Liver (tissue), 8 donors: ENCODE measurements at regions not wholly inside any gene's neighbourhood (a gene's known extent, or its start where the extent isn't known, plus 50 kb on each side); places are given as distances from the start of the nearest gene placed in this dataset.

Experiments
- DNase-seq: peaks from one replicate; pipeline ENCODE4 v3.0.0-alpha.2; 2017; ENCODE audit warnings: low spot score
- H3K27ac ChIP-seq, 2 donors: one replicate each; pipeline ENCODE4 v1.7.0; 2013; ENCODE audit warnings: inconsistent platforms in 2 of 2, low read length in 2 of 2, control low read depth in 1 of 2, low read depth in 1 of 2, mild to moderate bottlenecking in 1 of 2
- H3K27me3 ChIP-seq, 4 donors: one replicate each; pipeline versions ENCODE4 v1.6.1 to v1.7.0; 2013; ENCODE audit warnings: low read length in 3 of 4, inconsistent platforms in 1 of 4, mild to moderate bottlenecking in 1 of 4, moderate library complexity in 1 of 4; ENCODE audit not compliant: control insufficient read depth in 4 of 4, insufficient read depth in 4 of 4
- H3K36me3 ChIP-seq, 4 donors: one replicate each; pipeline versions ENCODE4 v1.6.1 to v1.7.0; 2013; ENCODE audit warnings: low read length in 3 of 4, mild to moderate bottlenecking in 3 of 4, low read depth in 1 of 4, moderate library complexity in 1 of 4; ENCODE audit not compliant: control insufficient read depth in 4 of 4, insufficient read depth in 3 of 4
- H3K4me1 ChIP-seq, 4 donors: one replicate each; pipeline versions ENCODE4 v1.6.1 to v1.7.0; 2013; ENCODE audit warnings: low read length in 3 of 4, mild to moderate bottlenecking in 3 of 4, moderate library complexity in 1 of 4; ENCODE audit not compliant: control insufficient read depth in 4 of 4, insufficient read depth in 4 of 4
- H3K4me3 ChIP-seq, 3 donors: one replicate each; pipeline versions ENCODE4 v1.6.1 to v1.7.0; 2013; ENCODE audit warnings: low read length in 3 of 3, control low read depth in 1 of 3, low read depth in 1 of 3, mild to moderate bottlenecking in 1 of 3
- H3K9ac ChIP-seq, 2 donors: one replicate each; pipeline ENCODE4 v1.7.0; 2013; ENCODE audit warnings: low read length in 2 of 2, mild to moderate bottlenecking in 2 of 2, moderate library complexity in 2 of 2, control low read depth in 1 of 2, low read depth in 1 of 2
- H3K9me3 ChIP-seq, 4 donors: one replicate each; pipeline versions ENCODE4 v1.6.1 to v1.7.0; 2013; ENCODE audit warnings: low read length in 3 of 4; ENCODE audit not compliant: control insufficient read depth in 4 of 4
- ATF3 ChIP-seq: IDR thresholded peaks from 2 replicates; pipeline ENCODE4 v1.6.1; 2016; ENCODE audit warnings: antibody characterized with exemption
- CTCF ChIP-seq: fragments of 150-350 bp; IDR thresholded peaks from 2 replicates; pipeline ENCODE4 v1.5.1; 2017; ENCODE audit warnings: improper control_type of control experiment, low read depth, low read length; ENCODE audit not compliant: missing input control
- EGR1 ChIP-seq, 2 donors: IDR thresholded peaks; 2 replicates each; pipeline ENCODE4 v1.6.1; 2016 to 2018; ENCODE audit warnings: antibody characterized with exemption in 2 of 2, low read depth in 2 of 2
- FOXA1 ChIP-seq: IDR thresholded peaks from 2 replicates; pipeline ENCODE4 v1.6.1; 2016; ENCODE audit warnings: antibody characterized with exemption
- FOXA2 ChIP-seq: IDR thresholded peaks from 2 replicates; pipeline ENCODE4 v1.6.1; 2016; ENCODE audit warnings: antibody characterized with exemption
- GABPA ChIP-seq, 2 donors: IDR thresholded peaks in 1 of 2; conservative IDR thresholded peaks in 1 of 2; 2 replicates each; pipeline ENCODE4 v1.6.1; 2016; ENCODE audit warnings: antibody characterized with exemption in 2 of 2, mild to moderate bottlenecking in 1 of 2, moderate library complexity in 1 of 2
- HNF4A ChIP-seq, 2 donors: conservative IDR thresholded peaks; 2 replicates each; pipeline ENCODE4 v1.6.1; 2016; ENCODE audit warnings: antibody characterized with exemption in 2 of 2, mild to moderate bottlenecking in 2 of 2
- HNF4G ChIP-seq: IDR thresholded peaks from 2 replicates; pipeline ENCODE4 v1.6.1; 2016; ENCODE audit warnings: antibody characterized with exemption
- JUND ChIP-seq, 2 donors: IDR thresholded peaks; 2 replicates each; pipeline ENCODE4 v1.6.1; 2016; ENCODE audit warnings: antibody characterized with exemption in 2 of 2
- MAX ChIP-seq: IDR thresholded peaks from 2 replicates; pipeline ENCODE4 v1.6.1; 2016; ENCODE audit warnings: antibody characterized with exemption
- NR2F2 ChIP-seq: IDR thresholded peaks from 2 replicates; pipeline ENCODE4 v1.6.1; 2016; ENCODE audit warnings: antibody characterized with exemption
- RAD21 ChIP-seq, 2 donors: IDR thresholded peaks; 2 replicates each; pipeline ENCODE4 v1.6.1; 2016; ENCODE audit warnings: antibody characterized with exemption in 2 of 2, mild to moderate bottlenecking in 2 of 2
- REST ChIP-seq: IDR thresholded peaks from 2 replicates; pipeline ENCODE4 v1.6.1; 2016; ENCODE audit warnings: antibody characterized with exemption, mild to moderate bottlenecking
- RXRA ChIP-seq, 2 donors: IDR thresholded peaks; 2 replicates each; pipeline ENCODE4 v1.6.1; 2017 to 2018; ENCODE audit warnings: antibody characterized with exemption in 2 of 2, mild to moderate bottlenecking in 1 of 2
- SP1 ChIP-seq: IDR thresholded peaks from 2 replicates; pipeline ENCODE4 v1.6.1; 2018; ENCODE audit warnings: antibody characterized with exemption, mild to moderate bottlenecking
- YY1 ChIP-seq: IDR thresholded peaks from 2 replicates; pipeline ENCODE4 v1.6.1; 2016; ENCODE audit warnings: antibody characterized with exemption, mild to moderate bottlenecking
- ZBTB33 ChIP-seq: IDR thresholded peaks from 2 replicates; pipeline ENCODE4 v1.6.1; 2016; ENCODE audit warnings: antibody characterized with exemption
- WGBS: extraction: QIAGEN DNeasy Blood & Tissue Kit; methylation state at CpG from one replicate; pipeline ENCODE4 v1.1.7; 2013; 5-methylcytosine and 5-hydroxymethylcytosine counted together
- donor health status: healthy.
- donor health status: healthy.
- donor health status: healthy.
- donor health status: healthy.
- donor health status: healthy.

GRCh38 chr21:22250355-22250754 is 1252.1 kb downstream of the NCAM2 start:
- Histone ChIP-seq H3K4me1 (no peaks in the 10 kb centered on the region), H3K9ac (no peak overlapping the region), H3K9me3 (no peaks in the 10 kb centered on the region), H3K27me3 (no peaks in the 10 kb centered on the region), H3K4me3 (no peak overlapping the region), H3K36me3 (no peaks in the 10 kb centered on the region), H3K27ac (no peak overlapping the region)
- no peak for DNase-seq
- TF ChIP-seq REST: no peak
- TF ChIP-seq FOXA2: no peak
- TF ChIP-seq YY1: no peak
- TF ChIP-seq NR2F2: no peak
- no peak for TF ChIP-seq HNF4G
- TF ChIP-seq CTCF: no peak
- no peak for TF ChIP-seq GABPA (IDR thresholded peaks at IDR 0.05 in 1 of 2, conservative IDR thresholded peaks at IDR 0.05 in 1 of 2)
- TF ChIP-seq JUND (IDR thresholded peaks at IDR 0.05): no peak
- no peak for TF ChIP-seq ATF3
- TF ChIP-seq HNF4A (conservative IDR thresholded peaks at IDR 0.05): no peak
- TF ChIP-seq RAD21 (IDR thresholded peaks at IDR 0.05): no peak
- no peak for TF ChIP-seq RXRA (IDR thresholded peaks at IDR 0.05)
- WGBS: 86% methylated on average over 3 of the region's 3 CpGs

GRCh38 chr21:22253761-22254160 is 1255.6 kb downstream of the NCAM2 start:
- no peak for DNase-seq
- H3K4me1 ChIP-seq: no peaks in the 10 kb centered on the region
- WGBS: 32% methylated on average over 2 of the region's 2 CpGs
- no peak overlapping the region for H3K4me3 ChIP-seq
- TF ChIP-seq MAX: no peak
- no peak for TF ChIP-seq CTCF
- no peak for TF ChIP-seq ATF3
- TF ChIP-seq FOXA1: no peak
- TF ChIP-seq SP1: no peak
- TF ChIP-seq HNF4A (conservative IDR thresholded peaks at IDR 0.05): no peak
- no peak for TF ChIP-seq GABPA (IDR thresholded peaks at IDR 0.05 in 1 of 2, conservative IDR thresholded peaks at IDR 0.05 in 1 of 2)
- no peak for TF ChIP-seq EGR1 (IDR thresholded peaks at IDR 0.05; ENCODE audit: low read depth in 2 of 2)
- no peak for TF ChIP-seq REST
- TF ChIP-seq ZBTB33: no peak
- no peak for TF ChIP-seq NR2F2
- no peak for TF ChIP-seq HNF4G
- no peak for TF ChIP-seq JUND (IDR thresholded peaks at IDR 0.05)
- TF ChIP-seq RAD21 (IDR thresholded peaks at IDR 0.05): no peak
- no peak for TF ChIP-seq FOXA2
- TF ChIP-seq RXRA (IDR thresholded peaks at IDR 0.05): no peak
- no peak overlapping the region for H3K9ac ChIP-seq
- no peak overlapping the region for H3K27ac ChIP-seq
- H3K27me3 ChIP-seq: no peaks in the 10 kb centered on the region
- no peaks in the 10 kb centered on the region for H3K9me3 ChIP-seq
- no peaks in the 10 kb centered on the region for H3K36me3 ChIP-seq
